K562 (cell line): ENCODE measurements at regions not wholly inside any gene's neighbourhood (a gene's known extent, or its start where the extent isn't known, plus 50 kb on each side); places are given as distances from the start of the nearest gene placed in this dataset.
A peak's percentile ranks its signal among the peaks of the same experiment; 100 is the strongest.

ENCODE experiments used
- ATAC-seq: fragments of 200-7000 bp; cut with Tn5 transposase; 3 replicates; pipeline ENCODE4 v1.9.1; 2020; ENCODE audit warnings: moderate library complexity
- BruUV-seq: library from RNA; stranded (reverse); fragments of 400-500 nt; replicated peaks from 2 replicates; lab custom pipeline; 2021; lab: Mats Ljungman, UMichigan
- CTCF ChIA-PET: fragments of 300-600 bp; formaldehyde crosslinking; extraction: SDS; loops from one replicate; lab custom pipeline; 2021; ENCODE audit warnings: low intra/inter-chr PET ratio; lab: Yijun Ruan, JAX
- POLR2A ChIA-PET: fragments of 300-600, 350-650 bp; sonication (Branson Sonifier 250); formaldehyde crosslinking; extraction: SDS; loops from one replicate; lab custom pipeline; 2021; ENCODE audit warnings: antibody characterized with exemption, inconsistent platforms; lab: Yijun Ruan, JAX
- DNase-seq, 4 experiments: peaks; one replicate each; pipeline versions ENCODE4 v3.0.0 to v3.0.0-alpha.2; 2011 to 2018; ENCODE audit warnings: low spot score in 3 of 4, mixed read lengths in 3 of 4; ENCODE audit errors: extremely low read depth in 1 of 4
- FAIRE-seq: peaks from 2 replicates; lab custom pipeline; 2011; peaks lifted over from hg19 to GRCh38; lab: Jason Lieb, UNC
- H2AFZ ChIP-seq: 2 replicates; pipeline ENCODE4 v1.6.0; 2011; ENCODE audit warnings: low read depth, low read length, control low read depth, inconsistent platforms
- H3K27ac ChIP-seq: fragments of 200-600 bp; 3 replicates; pipeline ENCODE4 v1.8.0; 2011; ENCODE audit warnings: low read depth, mild to moderate bottlenecking, control low read depth, inconsistent platforms, low read length, moderate library complexity, mixed read lengths; ENCODE audit errors: extremely low read depth
- H3K27me3 ChIP-seq, 2 experiments: fragments of 300-600 bp in 1 of 2; 2 replicates in 1 of 2; 3 replicates in 1 of 2; pipeline versions ENCODE4 v1.6.0 to v1.8.0; 2011; ENCODE audit warnings: inconsistent platforms in 2 of 2, low read length in 2 of 2, mild to moderate bottlenecking in 1 of 2, mixed read lengths in 1 of 2, moderate library complexity in 1 of 2; ENCODE audit not compliant: control insufficient read depth in 2 of 2, insufficient read depth in 2 of 2
- H3K36me3 ChIP-seq: fragments of 300-600 bp; 3 replicates; pipeline ENCODE4 v1.8.0; 2011; ENCODE audit warnings: mild to moderate bottlenecking, low read length, inconsistent platforms; ENCODE audit not compliant: control insufficient read depth, insufficient read depth
- H3K4me1 ChIP-seq, 2 experiments: fragments of 200-600 bp in 1 of 2; replicated peaks in 1 of 2; 2 replicates in 1 of 2; 3 replicates in 1 of 2; pipeline versions ENCODE4 v1.5.1 to v1.8.0; 2011; ENCODE audit warnings: inconsistent platforms in 2 of 2, low read length in 2 of 2, mild to moderate bottlenecking in 1 of 2, mixed read lengths in 1 of 2, moderate library complexity in 1 of 2; ENCODE audit not compliant: control insufficient read depth in 2 of 2, insufficient read depth in 2 of 2
- H3K4me2 ChIP-seq: 2 replicates; pipeline ENCODE4 v1.6.1; 2011; ENCODE audit warnings: low read length, control low read depth, inconsistent platforms, mixed read lengths; ENCODE audit not compliant: insufficient read depth
- H3K4me3 ChIP-seq: fragments of 200-600 bp; sonication (generic), shearing (Covaris generic); 2 replicates; pipeline ENCODE4 v1.5.1; 2016; ENCODE audit warnings: control low read depth, inconsistent platforms
- H3K79me2 ChIP-seq: fragments of 200-600 bp; 3 replicates; pipeline ENCODE4 v1.8.0; 2011; ENCODE audit warnings: low read length, inconsistent platforms; ENCODE audit not compliant: control insufficient read depth, insufficient read depth
- H3K9ac ChIP-seq, 2 experiments: 2 replicates each; pipeline versions ENCODE4 v1.6.0 to v1.6.1; 2011; ENCODE audit warnings: low read depth in 2 of 2, low read length in 2 of 2, control low read depth in 1 of 2, inconsistent platforms in 1 of 2, mild to moderate bottlenecking in 1 of 2, mixed read lengths in 1 of 2; ENCODE audit not compliant: insufficient read depth in 1 of 2
- H3K9me1 ChIP-seq: one replicate; pipeline ENCODE4 v1.6.0; 2011; ENCODE audit warnings: inconsistent platforms, mild to moderate bottlenecking, low read length, moderate library complexity; ENCODE audit not compliant: control insufficient read depth, insufficient read depth
- H3K9me3 ChIP-seq: replicated peaks from 2 replicates; pipeline ENCODE4 v1.5.1; 2011; ENCODE audit warnings: low read depth, low read length, inconsistent platforms; ENCODE audit not compliant: control insufficient read depth, insufficient read depth
- H4K20me1 ChIP-seq: replicated peaks from 2 replicates; pipeline ENCODE4 v1.6.1; 2011; ENCODE audit warnings: low read length, inconsistent platforms, mixed read lengths; ENCODE audit not compliant: control insufficient read depth, insufficient read depth
- ARID1B ChIP-seq: fragments of 450-650 bp; IDR thresholded peaks from 2 replicates; pipeline ENCODE4 v1.6.1; 2016; ENCODE audit warnings: antibody characterized with exemption, mild to moderate bottlenecking, inconsistent platforms
- ATF1 ChIP-seq, 2 experiments: fragments of 450-650 bp in 1 of 2; IDR thresholded peaks; 2 replicates each; pipeline ENCODE4 v1.6.1; 2016; ENCODE audit warnings: missing compliant biosample characterization in 1 of 2, missing genetic modification characterization in 1 of 2
- E2F1 ChIP-seq: sonication (generic); formaldehyde crosslinking; IDR thresholded peaks from 2 replicates; pipeline ENCODE4 v1.8.1; 2023; ENCODE audit warnings: mild to moderate bottlenecking, missing genetic modification reagents, moderate library complexity
- MTA3 ChIP-seq: fragments of 450-650 bp; formaldehyde crosslinking; IDR thresholded peaks from 2 replicates; pipeline ENCODE4 v1.6.1; 2017; ENCODE audit warnings: mild to moderate bottlenecking, borderline replicate concordance
- NCOA4 ChIP-seq: fragments of 450-650 bp; IDR thresholded peaks from 2 replicates; pipeline ENCODE4 v1.6.1; 2018; ENCODE audit warnings: mild to moderate bottlenecking; ENCODE audit not compliant: partially characterized antibody
- NCOA6 ChIP-seq: fragments of 450-650 bp; IDR thresholded peaks from 2 replicates; pipeline ENCODE4 v1.6.1; 2017; ENCODE audit warnings: mild to moderate bottlenecking
- NR4A1 ChIP-seq, 2 experiments: fragments of 250-450 bp in 1 of 2; fragments of 450-650 bp in 1 of 2; sonication (Bioruptor Pico) in 1 of 2; IDR thresholded peaks; 2 replicates each; pipeline versions ENCODE4 v1.4.0 to v1.6.1; 2016 to 2020; ENCODE audit warnings: mild to moderate bottlenecking in 2 of 2, missing compliant biosample characterization in 1 of 2, missing genetic modification characterization in 1 of 2, moderate library complexity in 1 of 2
- POLR3G ChIP-seq: IDR thresholded peaks from 2 replicates; pipeline ENCODE4 v1.6.1; 2011; ENCODE audit not compliant: insufficient read length, insufficient replicate concordance; ENCODE audit errors: extremely low read depth
- RHOXF2B ChIP-seq: fragments of 250-450 bp; sonication (Bioruptor Pico); conservative IDR thresholded peaks from 2 replicates; pipeline ENCODE4 v1.5.1; 2021
- SMARCB1 ChIP-seq: IDR thresholded peaks from 2 replicates; pipeline ENCODE4 v1.6.1; 2011; ENCODE audit warnings: improper control_type of control experiment, low read depth; ENCODE audit not compliant: insufficient read length
- STAT5B ChIP-seq: fragments of 250-450 bp; sonication (Bioruptor Pico); IDR thresholded peaks from 2 replicates; pipeline ENCODE4 v1.8.0; 2021; ENCODE audit warnings: mild to moderate bottlenecking, inconsistent platforms
- ZNF174 ChIP-seq: fragments of 250-450 bp; sonication (Bioruptor Pico); IDR thresholded peaks from 2 replicates; pipeline ENCODE4 v1.4.0; 2020; ENCODE audit warnings: mild to moderate bottlenecking
- ZNF175 ChIP-seq: fragments of 200-800 bp; sonication (Bioruptor generic); IDR thresholded peaks from 2 replicates; pipeline ENCODE4 v1.6.1; 2016; ENCODE audit warnings: low read depth, mild to moderate bottlenecking, missing genetic modification characterization, missing compliant biosample characterization
- ZNF23 ChIP-seq: fragments of 250-450 bp; sonication (Bioruptor Pico); IDR thresholded peaks from 2 replicates; pipeline ENCODE4 v1.4.0; 2020; ENCODE audit warnings: mild to moderate bottlenecking
- ZNF384 ChIP-seq: IDR thresholded peaks from 2 replicates; pipeline ENCODE4 v1.6.1; 2012; ENCODE audit warnings: low read depth, low read length, improper control_type of control experiment
- WGBS: fragments of 100-300 bp; shearing (Covaris generic); methylation state at CpG from one replicate; pipeline ENCODE4 v1.1.6; 2016; ENCODE audit warnings: low coverage, mixed read lengths; ENCODE audit not compliant: insufficient coverage; ENCODE audit errors: missing lambda C conversion rate; 5-methylcytosine and 5-hydroxymethylcytosine counted together
- in situ Hi-C: fragments of 300-500 bp; cut with MboI; formaldehyde crosslinking; loops from 4 replicates; pipeline ENCODE4 v1.15.0; 2018; ENCODE audit warnings: inconsistent platforms, mixed read lengths
- intact Hi-C: fragments of 100-400 bp; cut with micrococcal nuclease; formaldehyde crosslinking; loops from 2 replicates; pipeline ENCODE4 v1.14.2; 2022

- Histone ChIP-seq H3K36me3 (no peaks in the 10 kb centered on the region), H3K4me3 (no peak overlapping the region), H3K27ac (no peak overlapping the region), H3K9me3 (no peaks in the 10 kb centered on the region), H3K9me1 (no peaks in the 10 kb centered on the region), H2AFZ (no peak overlapping the region), H3K9ac (no peak overlapping the region), H3K79me2 (no peaks in the 10 kb centered on the region), H3K27me3 (peaks cover 20 to 72% of the 10 kb centered on the region in 2 experiments; a peak in 4 of 5 replicates), H3K4me1 (peaks cover 0 to 40% of the 10 kb centered on the region in 2 experiments; a peak in 2 of 5 replicates), H3K4me2 (no peak overlapping the region), H4K20me1 (0 out of 2 replicates have a peak, but pooled peaks cover 4% of the 10 kb centered on the region)
- in situ Hi-C loops (no loop called here), intact Hi-C loops (no loop called here)
- no peak for FAIRE-seq
- POLR2A ChIA-PET: interaction anchor here (1.4 kb wide), 1 partner anchor 9 kb away, joined by 3 read pairs; no protein-coding TSS in a partner anchor
- CTCF ChIA-PET: no interaction called here
- no peak for DNase-seq
- TF ChIP-seq ZNF175 (no peak), NCOA6 (no peak)
- 9% methylated on average over 13 of the region's 13 CpGs for WGBS
- ATAC-seq: no peak
- BruUV-seq: no TSS peak
These were observed 58.7 kb downstream of the UNCX start for GRCh38 chr7:1291357-1291689.

GRCh38 chr7:1291845-1292765 lies 59.4 kb downstream of the UNCX start:
- POLR2A ChIA-PET: interaction anchor here (0.7 kb wide), 1 partner anchor 72 kb away, joined by 3 read pairs; no protein-coding TSS in a partner anchor
- H3K9me1 ChIP-seq: no peaks in the 10 kb centered on the region
- H3K4me2 ChIP-seq: no peak overlapping the region
- BruUV-seq: no TSS peak
- WGBS: 4% methylated on average over 24 of the region's 25 CpGs
- in situ Hi-C loops (no loop called here), intact Hi-C loops (no loop called here)
- H2AFZ ChIP-seq: no peak overlapping the region
- H3K27ac ChIP-seq: no peak overlapping the region
- no peak for DNase-seq
- H4K20me1 ChIP-seq: 0 out of 2 replicates have a peak, but pooled peaks cover 4% of the 10 kb centered on the region
- peaks cover 23 to 79% of the 10 kb centered on the region in 2 experiments; a peak in 4 of 5 replicates for H3K27me3 ChIP-seq
- no peak overlapping the region for H3K4me3 ChIP-seq
- no peaks in the 10 kb centered on the region for H3K79me2 ChIP-seq
- H3K36me3 ChIP-seq: no peaks in the 10 kb centered on the region
- no peak overlapping the region for H3K9ac ChIP-seq
- FAIRE-seq: no peak
- CTCF ChIA-PET: no interaction called here
- no peak for ATAC-seq
- H3K9me3 ChIP-seq: no peaks in the 10 kb centered on the region
- peaks cover 0 to 43% of the 10 kb centered on the region in 2 experiments; a peak in 2 of 5 replicates for H3K4me1 ChIP-seq
- TF ChIP-seq POLR3G (no peak), SMARCB1 (no peak), ZNF23 (CRISPR knock-in tag) (peak; percentile 80; the same call in 1 of the 2 replicates), RHOXF2B (CRISPR knock-in tag) (no peak), ARID1B (no peak), ZNF384 (no peak), NCOA4 (no peak), ZNF174 (CRISPR knock-in tag) (no peak), MTA3 (no peak), STAT5B (CRISPR knock-in tag) (no peak), E2F1 (CRISPR knock-in tag) (no peak), ATF1 (CRISPR knock-in tag; IDR thresholded peaks at IDR 0.05) (no peak), ATF1 (tag; IDR thresholded peaks at IDR 0.05) (no peak), NR4A1 (CRISPR knock-in tag; IDR thresholded peaks at IDR 0.05) (no peak), NR4A1 (tag; IDR thresholded peaks at IDR 0.05) (no peak)
